Limb (tissue), 2 donors: ENCODE measurements at regions not wholly inside any gene's neighbourhood (a gene's known extent, or its start where the extent isn't known, plus 50 kb on each side); places are given as distances from the start of the nearest gene placed in this dataset.

Experiments
- DNase-seq, 2 donors: peaks; one replicate each; pipeline ENCODE4 v3.0.0-alpha.2; 2016; ENCODE audit errors: extremely low spot score in 2 of 2

GRCh38 chr2:19810148-19810547, 91.6 kb downstream of the TTC32 start:
- DNase-seq = no peak

DNA sequence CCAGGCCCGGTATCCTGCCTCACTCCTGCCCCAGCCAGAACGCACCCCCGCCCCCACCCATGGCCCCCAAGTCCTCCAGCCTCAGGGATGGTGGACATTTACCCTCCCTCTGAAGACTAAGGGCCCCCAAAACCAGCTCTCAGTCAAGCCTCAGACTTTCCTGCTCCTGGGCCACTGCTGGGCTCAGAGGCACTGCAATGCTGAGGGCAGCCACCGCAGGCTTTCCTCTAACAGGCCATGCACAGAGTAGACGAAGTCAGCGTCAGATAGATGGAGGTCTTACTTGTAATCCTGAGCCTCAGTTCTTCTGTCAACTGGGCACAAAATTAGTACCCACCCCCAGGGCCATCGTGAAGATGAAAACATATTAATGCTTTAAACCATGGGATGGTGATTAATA, 92.6 kb downstream of the TTC32 start:
- no peak for DNase-seq

DNA sequence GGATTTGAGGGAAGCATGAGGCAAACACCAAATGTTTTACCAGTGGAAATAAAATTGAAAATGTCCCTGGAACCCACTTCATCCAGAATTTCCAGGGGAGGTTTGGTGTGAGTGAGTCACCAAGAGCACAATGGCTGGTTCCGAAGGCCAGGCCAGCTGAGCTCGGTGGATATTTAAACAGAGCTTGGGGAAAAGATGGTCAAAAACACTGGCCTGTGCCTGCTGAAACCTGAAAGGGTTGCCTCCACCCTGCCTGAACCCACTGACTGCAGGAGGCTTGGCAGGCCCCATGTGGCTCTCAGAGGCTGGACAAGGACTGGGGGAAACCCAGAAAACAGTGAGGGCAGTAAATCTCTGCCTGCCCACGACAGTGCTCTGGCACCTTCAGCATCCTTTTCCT, 93.9 kb downstream of the TTC32 start:
- DNase-seq = no peak

DNA sequence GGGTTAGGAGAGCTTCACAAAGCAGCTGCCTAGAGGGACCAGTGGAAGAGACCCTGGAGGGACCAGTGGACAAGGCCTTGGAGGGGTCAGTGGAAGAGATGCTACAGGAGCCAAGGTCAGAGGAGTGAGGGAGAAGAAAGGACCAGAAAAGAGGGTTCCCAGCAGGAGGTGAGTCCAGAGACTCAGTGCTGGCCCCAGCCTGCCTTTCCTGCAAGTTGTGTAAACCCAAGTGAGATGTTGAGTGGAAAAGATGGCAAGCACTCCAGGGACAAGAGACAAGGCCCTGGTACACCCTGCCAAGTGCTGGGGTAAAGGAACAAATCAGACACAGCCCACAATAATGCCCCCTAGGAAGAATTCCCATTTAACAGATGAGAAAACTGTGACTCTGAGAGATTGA, 94.4 kb downstream of the TTC32 start:
- DNase-seq = no peak

DNA sequence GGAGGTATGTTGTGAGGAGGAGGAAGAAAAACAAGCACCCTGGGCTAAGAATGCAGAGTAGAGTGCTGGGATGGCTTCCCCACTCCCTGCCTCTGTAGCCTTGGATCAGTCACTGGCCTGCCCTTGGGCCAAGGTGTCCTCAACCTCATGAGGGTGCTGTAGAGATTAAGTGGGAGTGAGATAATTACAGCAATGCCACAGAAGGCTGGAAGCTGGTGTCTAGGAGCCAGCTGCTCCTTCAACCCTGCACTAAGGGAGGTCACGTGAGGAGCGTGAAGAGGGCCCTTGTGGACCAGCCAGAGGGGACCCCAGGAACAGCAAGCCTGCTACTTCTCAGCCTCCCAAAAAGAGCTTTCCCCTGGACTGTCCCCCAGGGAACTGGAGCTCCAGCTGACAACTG, 95.2 kb downstream of the TTC32 start:
- no peak for DNase-seq

GRCh38 chr2:19806131-19806530, 95.7 kb downstream of the TTC32 start:
- no peak for DNase-seq

GRCh38 chr2:19805266-19805665, 96.5 kb downstream of the TTC32 start:
- no peak for DNase-seq

DNA sequence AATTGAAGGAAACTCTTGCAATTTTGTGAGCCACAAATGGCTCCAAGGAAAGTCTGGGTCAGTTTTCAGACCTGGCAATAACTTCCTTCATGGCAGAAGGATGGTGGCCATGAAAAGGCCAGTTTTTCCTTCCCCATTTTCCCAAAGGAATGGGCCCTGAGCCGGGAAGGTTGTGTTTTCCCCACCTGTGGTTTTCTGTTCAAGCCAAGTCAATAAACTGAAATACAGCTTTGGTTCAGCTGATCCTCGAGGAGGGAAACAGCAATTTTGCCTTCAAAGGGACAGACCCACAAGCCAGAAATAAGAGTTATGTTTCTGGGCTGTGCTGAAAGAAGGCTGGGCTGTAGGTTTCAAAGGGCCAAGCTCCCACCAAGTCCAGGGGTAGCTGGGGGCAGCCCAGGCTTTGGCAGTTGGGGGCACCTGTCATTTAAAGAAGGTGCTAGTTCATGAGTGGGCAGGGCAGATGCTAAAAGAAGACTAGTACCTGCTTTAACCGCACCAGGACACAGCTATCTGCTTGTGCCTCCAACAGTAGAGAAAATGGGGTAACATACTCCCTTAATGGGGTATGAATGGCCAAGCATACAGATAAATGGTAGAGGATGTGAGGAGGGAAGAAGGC, 97.0 kb downstream of the TTC32 start:
- DNase-seq = no peak

- no peak for DNase-seq
These were observed 99.5 kb downstream of the TTC32 start for GRCh38 chr2:19802086-19802841.

DNA sequence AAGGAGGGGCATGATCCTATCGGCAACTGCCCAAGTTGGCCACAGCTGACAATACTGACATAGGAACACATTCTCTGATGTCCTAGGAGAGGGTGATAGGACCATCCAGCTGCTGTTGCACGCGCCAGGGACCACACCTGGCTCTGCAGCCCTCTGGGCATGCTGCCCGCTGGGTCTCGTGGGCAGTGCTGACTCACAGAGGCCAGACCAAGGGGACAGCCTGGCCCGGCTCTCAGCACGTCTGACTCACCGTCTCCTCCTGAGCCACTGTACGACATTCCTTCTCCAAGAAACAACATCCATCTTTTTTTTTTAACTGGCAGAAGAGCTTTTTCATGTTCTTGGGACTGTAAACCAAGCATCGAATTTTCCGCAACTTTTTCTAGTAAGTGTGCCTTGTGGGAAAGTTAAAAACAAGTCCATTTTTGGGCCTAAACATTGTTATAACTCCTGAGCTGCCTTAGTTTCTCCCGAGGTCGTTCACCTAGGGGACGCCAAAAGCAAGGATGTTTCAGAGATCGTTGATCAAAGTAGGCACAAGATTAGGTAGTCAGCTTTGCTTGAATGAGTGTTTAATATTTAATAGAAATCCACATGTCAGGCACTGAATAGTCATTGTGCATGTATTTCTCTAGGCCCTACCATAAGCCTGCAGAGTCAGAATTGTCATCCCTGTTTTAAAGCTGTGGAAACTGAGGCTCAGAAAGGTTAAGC, 100.3 kb downstream of the TTC32 start:
- DNase-seq = peak; percentile 36 to 59

DNA sequence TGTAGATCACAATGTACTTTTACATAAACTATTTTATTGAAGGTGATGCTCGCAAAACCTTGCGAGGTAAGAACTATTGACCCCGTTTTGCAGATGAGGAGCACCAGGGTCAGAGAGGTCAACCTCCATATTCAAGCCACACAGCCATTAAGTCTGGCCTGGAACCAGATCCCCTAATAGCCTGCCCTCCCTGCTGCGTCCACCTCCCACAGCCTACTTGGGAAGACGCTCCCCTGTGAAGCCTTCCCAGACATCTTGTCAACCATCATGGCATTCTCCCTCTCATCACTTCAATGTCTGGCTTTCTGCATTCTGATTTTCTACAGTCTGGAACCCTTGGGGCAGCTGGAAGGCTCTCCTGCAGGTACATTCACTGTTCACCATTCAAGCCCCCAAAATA, 101.0 kb downstream of the TTC32 start:
- no peak for DNase-seq

DNA sequence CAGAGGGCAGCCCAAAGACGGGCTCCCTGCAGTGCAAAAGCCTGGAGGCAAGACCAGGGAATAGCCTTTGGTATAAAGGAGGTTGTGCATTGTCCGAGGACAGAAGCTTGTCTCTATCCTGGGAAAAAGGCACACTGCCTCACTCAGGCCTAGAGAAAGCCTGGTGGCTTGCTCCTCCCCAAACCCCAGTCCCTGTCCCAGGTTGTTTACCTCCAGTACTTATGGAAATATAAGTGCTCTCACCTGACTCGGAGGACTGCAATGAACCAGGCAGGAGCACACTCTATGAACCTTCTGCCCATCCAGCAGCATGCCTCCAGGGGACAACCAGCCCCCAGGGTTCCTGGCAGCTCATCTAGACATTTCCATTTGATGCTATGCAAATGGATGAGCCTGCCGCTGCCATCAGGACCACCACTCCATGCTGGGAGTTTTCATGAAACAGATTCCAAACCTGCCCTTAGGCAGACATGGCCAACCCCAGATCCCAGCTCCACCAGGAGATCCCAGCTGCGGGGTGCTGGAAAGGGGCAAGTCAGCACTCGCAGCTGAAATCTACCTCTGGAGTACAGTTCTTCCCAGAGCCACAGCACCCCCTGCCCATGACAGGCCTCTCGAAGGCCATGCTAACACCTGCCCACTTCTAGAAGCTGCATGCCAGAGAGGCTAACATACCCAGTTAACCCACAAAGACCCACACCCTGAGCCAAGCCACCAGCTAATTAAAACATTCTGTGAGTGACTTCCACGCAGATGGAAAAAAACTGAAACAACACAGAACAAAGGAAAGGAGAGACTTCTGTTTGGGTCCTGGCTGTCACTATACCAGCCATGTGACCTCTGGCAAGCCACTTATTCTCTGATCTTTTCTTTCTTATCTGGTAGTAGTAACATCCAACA, 101.7 kb downstream of the TTC32 start:
- no peak for DNase-seq

DNA sequence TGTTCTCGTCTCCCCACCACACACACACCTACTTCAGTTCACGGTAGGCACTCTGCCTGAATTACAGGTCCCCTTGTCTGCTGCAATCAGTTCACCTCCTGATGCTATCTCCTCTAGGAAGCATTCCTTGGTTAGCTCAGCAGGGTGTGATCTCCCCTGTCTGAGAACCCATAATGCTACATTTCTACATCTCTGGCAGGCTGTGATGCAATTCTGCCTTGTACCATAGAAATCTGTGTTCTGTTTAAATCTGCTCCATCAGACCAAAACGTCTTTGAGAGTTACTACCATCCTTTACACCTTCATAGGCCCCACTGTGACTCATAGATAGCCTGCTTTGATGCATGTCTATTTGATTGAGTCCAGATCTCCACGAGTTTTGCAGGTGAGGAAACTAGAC, 103.9 kb downstream of the TTC32 start:
- DNase-seq = no peak

DNA sequence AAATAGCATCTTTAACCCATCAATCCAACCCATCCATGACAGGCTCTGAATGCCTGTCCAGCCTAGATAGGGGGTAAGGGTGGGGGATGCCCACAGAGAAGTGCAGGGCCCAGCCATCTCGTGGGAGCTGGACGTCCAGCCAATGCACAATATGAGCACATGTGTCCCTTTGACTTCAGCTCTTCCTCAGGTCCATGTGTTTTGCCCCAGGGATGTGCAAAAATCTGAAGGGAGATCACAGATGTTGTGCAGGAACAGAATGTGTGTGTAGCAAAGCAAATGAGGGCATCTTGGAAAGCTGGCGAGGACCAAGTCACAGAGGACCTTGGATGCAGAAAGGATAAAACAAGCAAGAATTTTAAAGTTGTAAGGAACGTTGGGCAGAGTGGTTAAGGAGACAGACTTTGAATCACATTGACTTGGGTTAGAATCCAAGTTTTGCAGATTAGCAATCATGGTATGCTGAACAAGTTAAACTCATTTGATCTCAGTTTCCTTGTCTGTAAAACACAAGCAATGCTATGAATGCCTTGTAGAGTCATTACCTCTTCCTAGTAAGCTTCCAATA, 104.5 kb downstream of the TTC32 start:
- DNase-seq = no peak

DNA sequence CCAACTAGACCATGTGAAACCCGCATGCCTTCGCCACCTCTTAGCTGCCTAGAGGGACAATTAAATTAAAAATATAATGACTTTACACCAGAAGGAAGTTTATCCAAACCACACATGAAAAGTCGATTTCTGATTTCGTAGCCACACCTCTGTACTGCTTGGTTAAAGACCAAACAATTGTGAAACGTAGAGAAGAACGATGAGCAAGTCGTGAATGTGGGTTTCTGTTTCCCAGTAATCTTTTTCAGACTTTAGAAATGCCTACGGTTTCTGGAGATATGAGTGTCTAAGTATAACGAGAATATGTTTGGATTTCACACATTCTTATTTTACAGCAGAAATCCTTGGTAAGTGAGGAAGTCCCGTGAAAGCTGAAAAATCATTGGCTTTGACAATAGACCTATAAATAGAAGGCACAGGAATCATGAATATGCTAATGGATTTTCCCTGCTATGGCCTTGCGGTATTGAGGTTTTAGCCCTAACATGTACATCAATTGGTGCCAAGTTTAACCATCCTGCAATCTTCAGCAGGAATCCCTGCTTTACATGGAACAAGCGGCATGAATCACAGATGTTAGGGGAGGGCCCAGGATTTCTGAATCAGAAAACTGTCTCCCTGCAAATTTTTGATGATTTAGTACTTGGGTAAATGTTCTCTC, 105.6 kb downstream of the TTC32 start:
- peak in 1 of 2 donors; percentile 29 for DNase-seq

DNA sequence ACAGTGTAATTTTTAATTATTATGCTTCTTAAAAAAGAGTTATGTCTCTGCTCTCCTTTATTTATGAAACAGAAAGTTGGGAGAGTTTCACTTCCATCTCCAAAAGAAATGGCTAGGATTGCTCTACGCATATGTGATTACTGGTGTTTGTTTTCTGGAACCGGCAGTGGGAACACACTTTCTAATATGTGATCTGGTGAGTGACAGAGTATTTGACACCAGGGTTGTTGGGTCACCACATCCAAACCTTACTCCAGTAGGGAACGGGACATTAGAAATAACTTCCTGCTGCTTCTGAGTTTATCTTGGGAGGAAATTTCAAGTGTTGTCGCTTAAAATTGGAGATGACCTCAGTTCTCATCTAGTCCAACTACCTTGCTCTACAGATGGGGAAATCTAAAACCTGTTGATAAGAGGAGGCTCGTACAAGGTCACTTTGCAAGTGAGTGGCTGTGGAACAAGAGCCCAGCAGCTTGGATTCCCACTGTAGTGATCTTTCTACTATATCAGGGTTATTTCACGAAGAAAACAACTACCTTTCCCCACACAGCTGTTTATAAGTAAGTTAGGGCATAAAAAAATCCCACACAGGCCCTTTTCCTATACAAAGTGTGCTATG, 108.5 kb downstream of the TTC32 start:
- no peak for DNase-seq

DNA sequence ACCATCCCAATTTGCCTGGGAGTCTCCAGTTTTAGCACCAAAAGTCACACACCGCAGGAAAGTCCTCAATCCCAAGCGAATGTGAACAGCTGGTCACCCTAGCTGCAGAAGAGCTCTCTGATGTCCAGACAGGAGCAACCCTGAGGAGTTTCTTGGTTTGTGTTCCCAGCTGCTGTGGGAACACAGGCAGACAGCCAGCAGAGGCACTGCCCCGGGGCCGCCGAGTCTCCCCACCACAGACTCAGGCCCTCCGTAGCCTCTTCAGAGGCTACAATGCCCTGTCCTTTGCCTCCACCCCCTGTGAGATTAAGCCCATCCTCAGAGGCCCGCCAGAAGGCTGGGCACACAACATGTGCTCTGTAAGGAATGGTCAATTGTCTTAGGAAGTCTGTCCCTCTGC, 111.5 kb downstream of the TTC32 start:
- DNase-seq = no peak

DNA sequence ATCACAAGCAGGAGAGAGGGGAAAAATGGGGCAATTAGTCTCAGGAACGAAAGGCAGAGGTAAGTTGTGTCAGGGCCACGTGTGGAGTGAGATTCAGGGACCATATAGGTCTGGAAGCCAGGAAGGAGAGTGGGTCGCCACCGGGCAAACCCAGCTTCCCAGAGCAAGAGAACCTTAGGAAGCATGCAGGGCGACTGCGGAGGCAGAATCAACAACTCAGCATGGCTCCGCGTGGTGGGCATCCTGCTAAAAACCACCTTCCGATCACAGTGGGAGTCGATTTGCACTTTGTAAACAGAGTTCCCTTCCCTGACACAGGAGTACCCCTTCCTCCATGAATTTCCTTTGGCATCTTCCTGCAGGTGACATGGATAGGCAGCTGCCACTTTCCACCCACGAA, 114.6 kb downstream of the TTC32 start:
- no peak for DNase-seq

DNA sequence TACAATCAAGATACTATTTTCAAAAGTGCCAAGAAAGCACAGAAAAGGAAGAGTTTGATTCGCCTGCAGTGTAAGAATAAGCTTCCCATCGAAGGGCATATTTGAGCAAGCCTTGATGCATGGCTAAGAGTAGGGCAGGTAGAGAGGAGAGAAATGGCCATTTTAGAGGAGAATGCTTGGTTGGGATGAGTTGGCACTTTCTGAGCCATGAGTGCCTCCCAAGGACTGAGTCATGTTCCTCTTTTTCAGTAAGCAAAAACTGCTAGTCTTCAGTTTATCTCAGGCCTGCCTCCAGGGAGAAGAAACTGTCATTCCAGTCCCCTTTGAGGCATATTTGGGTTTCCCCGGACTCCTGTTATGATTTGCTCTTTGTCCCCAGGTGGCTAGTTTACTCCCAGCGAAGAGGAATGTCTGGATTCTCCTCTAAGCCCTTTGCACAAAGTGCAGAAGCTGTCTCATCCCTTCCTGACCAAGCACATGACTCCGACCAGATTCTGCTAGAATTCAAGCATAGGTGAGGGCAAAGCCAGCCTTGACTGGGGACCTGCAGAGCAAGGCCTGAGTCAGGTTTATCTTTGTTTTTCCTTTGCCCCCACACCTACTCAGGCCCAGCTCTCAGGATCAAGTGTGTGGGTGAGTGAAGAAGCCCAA, 115.2 kb downstream of the TTC32 start:
- no peak for DNase-seq

- DNase-seq = no peak
These were observed 115.9 kb downstream of the TTC32 start for GRCh38 chr2:19785867-19786266.
